NCI-H82 treated with DMSO at 0.1 percent for 48 hours (cell line): ENCODE measurements at regions not wholly inside any gene's neighbourhood (a gene's known extent, or its start where the extent isn't known, plus 50 kb on each side); places are given as distances from the start of the nearest gene placed in this dataset.
A peak's percentile ranks its signal among the peaks of the same experiment; 100 is the strongest.

ENCODE experiments used
- DNase-seq: peaks from one replicate; lab custom pipeline; 2025; ENCODE audit not compliant: unreplicated experiment; lab: John Stamatoyannopoulos, UW

DNA sequence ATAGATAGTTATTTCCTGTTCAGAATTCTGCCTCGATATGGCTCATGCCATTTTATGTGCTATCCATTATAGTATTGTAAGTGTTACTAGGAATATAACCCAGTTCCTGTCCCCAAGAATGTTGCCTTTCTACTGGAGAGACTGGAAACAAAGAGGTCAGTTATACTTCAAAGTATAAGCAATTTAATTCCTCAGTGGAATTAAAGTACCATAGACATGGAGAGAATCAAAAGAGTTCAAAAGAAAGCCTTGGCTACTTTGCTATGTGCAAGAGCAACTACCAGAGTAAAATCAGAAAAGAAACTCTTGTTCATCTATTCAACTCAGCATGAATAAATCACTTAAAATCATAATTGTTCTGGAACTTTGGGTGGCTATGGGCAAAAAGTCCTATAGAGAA lies 173.2 kb upstream of the EEA1 start:
- no peak for DNase-seq

- DNase-seq: no peak
Observed at GRCh38 chr12:93102744-93103143, 173.6 kb upstream of the EEA1 start.

- DNase-seq: no peak
Observed at GRCh38 chr12:93103154-93103553, 174.1 kb upstream of the EEA1 start.

GRCh38 chr12:93104535-93104934 lies 175.4 kb upstream of the EEA1 start:
- no peak for DNase-seq

DNA sequence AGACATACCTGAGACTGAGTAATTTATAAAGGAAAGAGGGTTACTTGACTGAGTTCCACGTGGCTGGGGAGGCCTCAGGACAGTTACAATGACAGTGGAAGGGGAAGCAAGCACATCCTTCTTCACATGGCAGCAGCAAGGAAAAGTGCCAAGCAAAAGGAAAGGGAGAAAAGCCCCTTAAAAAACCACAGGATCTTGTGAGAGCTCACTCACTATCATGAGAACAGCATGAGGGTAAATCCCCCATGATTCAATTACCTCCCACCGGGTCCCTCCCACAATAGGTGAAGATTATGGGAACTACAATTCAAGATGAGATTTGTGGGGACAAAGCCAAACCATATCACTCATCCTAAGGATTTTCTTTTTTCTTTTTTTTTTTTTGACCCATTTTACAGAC lies 177.8 kb upstream of the EEA1 start:
- peak; percentile 64 for DNase-seq

- DNase-seq: no peak
Observed at GRCh38 chr12:93107514-93108312, 178.6 kb upstream of the EEA1 start.

GRCh38 chr12:93108985-93109384 lies 179.9 kb upstream of the EEA1 start:
- DNase-seq: peak; percentile 88

DNA sequence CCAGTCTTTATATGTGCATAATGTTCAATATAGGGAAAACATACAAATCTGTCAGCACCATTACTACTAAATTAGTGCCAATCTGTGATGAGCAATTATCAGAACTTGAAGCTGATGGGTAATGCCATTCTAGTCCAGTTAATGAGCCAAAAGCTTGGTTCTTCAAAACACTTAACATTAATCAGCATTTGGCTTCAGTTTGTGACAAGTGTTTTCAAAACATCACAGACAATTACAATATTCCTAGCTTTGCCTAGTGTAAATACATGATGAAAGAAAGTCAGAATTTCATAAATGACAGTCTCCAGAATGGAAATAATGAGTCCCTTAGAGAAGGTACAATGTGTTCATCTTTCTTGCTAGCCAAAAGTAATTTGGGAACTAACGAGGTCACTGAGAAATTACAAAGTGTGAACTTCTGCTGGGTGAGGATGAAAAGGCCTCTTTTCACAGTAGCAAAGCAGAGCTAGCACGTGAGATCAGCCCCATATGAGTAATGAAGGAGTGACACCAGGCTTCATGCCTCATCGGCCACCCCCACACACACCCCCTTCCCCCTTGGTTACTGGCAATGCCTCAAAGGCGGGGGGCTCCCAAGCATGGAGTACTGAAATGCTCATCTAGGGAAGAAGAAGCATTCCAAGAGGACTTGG lies 180.6 kb upstream of the EEA1 start:
- no peak for DNase-seq

- DNase-seq: no peak
Observed at GRCh38 chr12:93111773-93112172, 182.7 kb upstream of the EEA1 start.

- DNase-seq: no peak
Observed at GRCh38 chr12:93113317-93114006, 184.4 kb upstream of the EEA1 start.

DNA sequence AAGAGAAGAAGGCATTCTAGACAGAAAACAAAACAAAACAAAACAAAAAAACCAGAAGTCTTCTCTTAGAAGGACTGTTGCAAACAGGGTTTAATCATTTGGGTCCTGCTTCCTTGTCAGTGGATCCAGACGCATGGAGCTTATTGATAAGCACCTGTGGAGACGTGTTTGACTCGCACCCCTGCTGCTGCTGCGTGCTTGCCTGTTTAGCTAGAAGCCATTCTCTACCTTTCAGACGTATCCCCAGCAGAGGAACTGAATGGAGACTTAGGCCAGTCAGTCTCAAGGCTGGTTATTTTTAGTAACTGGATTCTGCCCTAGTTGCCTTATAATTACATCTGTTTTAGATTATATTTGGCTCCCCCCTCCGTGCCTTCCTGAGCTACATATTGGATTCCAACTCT lies 186.1 kb upstream of the EEA1 start:
- DNase-seq: no peak

- DNase-seq: no peak
Observed at GRCh38 chr12:93115646-93116045, 186.6 kb upstream of the EEA1 start.

- DNase-seq: no peak
Observed at GRCh38 chr12:93116632-93117031, 187.5 kb upstream of the EEA1 start.

- no peak for DNase-seq
Observed at GRCh38 chr12:93121729-93122488, 192.8 kb upstream of the EEA1 start.

- no peak for DNase-seq
Observed at GRCh38 chr12:93122569-93123091, 193.5 kb upstream of the EEA1 start.

DNA sequence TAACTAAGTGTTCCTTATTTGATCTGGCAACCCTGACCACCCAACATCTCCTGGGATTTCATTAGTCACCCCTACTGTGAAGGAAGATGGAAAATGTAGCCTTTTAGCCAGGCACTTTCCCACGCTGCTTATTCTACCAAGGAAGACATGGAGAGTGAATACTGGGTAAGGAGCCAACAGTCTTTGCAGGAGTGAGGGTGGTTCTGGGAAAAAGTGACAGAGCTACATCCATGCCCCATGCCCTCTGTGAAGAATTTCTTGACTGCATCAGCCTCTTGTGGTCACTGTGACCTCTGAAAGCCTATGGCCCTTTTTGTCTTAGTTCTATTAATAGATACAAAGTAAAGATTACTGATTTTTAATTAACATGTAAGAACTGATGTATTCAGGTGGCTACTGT lies 196.0 kb upstream of the EEA1 start:
- no peak for DNase-seq

GRCh38 chr12:93126069-93126474 lies 197.0 kb upstream of the EEA1 start:
- DNase-seq: no peak

DNA sequence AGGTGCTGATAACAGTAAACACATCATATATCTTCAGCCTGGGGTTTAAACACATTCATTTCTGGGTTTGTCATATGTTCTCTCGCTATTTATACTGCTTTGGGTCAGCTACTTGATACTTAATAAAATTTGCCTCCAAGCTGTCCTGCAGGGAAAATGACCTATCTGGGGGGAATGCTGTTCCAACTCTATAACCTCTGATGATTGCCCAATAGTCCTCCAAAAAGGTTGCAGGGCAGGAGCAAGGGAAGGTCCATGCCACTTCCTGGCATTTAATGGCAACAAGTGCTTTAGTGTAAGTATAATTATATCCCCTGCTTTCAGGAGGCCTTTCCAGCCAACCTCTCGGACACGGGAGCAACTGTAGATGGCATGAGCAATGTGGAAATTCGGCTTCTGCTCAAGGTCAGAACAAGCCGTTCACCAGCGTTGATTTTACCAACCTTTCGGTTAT lies 198.0 kb upstream of the EEA1 start:
- DNase-seq: no peak

DNA sequence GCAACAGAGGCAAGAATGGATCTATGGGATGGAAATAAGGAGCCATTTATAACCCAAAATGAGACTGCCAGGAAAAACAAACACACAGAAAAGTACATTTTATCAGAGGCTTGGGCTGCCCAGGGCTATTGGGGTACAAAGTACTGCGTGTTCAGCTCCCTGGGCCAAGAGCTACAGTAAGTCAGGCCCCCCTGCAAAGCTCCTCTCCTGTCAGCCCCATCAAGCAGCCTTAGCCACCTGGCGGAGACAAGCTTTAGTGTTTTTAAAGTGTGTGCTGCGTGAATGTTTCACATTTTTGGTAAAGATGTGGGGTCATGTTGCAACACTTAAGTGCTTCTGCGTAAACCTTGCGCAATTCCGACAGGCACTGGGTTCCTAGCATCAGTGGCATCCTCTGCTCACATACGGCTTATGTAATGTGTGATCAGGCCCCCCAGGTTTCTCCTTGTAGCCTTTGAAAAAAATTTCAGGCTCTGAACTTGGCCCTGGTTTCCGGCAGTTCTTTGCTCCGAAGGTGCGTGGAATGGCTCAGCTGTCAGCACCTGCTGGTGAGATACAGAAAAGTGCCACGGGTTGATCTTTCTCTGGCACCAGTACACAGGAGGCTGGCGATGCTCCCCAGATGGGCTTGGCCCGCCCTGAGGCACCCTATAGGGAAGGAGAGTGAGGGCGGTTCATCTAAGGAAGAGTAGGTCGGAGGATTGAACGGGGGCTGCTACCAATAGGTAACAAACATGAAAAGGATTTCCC lies 198.7 kb upstream of the EEA1 start:
- no peak for DNase-seq

DNA sequence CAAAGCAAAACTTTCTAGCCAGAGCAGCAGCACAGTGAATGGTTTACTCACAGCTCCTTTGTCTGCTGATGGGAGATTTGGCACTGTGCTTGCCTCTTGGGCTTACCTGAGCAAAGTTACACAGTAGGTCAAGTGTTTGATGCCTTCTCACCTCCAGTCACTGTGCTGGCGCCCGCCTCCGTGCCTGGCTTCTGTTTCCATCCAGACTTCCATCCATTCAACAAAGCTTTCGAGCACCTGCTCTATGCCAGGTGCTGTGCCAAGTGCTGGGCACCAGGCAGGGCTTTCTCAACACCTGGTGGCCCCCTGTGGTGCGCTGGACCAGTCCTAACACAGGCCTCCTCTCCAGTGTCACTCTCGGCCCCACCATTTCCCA lies 199.2 kb upstream of the EEA1 start:
- no peak for DNase-seq
